Mesenchymal stem cell (in vitro differentiated cells and primary cell): ENCODE measurements at regions not wholly inside any gene's neighbourhood (a gene's known extent, or its start where the extent isn't known, plus 50 kb on each side); places are given as distances from the start of the nearest gene placed in this dataset.

ENCODE experiments used
- DNase-seq: peaks from one replicate; pipeline ENCODE4 v3.0.0-alpha.2; 2013
- H2AFZ ChIP-seq: one replicate; pipeline ENCODE4 v1.6.1; 2013; ENCODE audit warnings: low read depth, mild to moderate bottlenecking, control low read depth, inconsistent platforms, low read length, moderate library complexity
- H2AK5ac ChIP-seq: 2 replicates; pipeline ENCODE4 v1.6.1; 2013; ENCODE audit warnings: low read length, moderate library complexity, mild to moderate bottlenecking, inconsistent platforms; ENCODE audit not compliant: severe bottlenecking
- H2BK120ac ChIP-seq: one replicate; pipeline ENCODE4 v1.6.1; 2013; ENCODE audit warnings: low read depth, mild to moderate bottlenecking, inconsistent platforms, low read length, moderate library complexity
- H2BK12ac ChIP-seq, 2 experiments: one replicate each; pipeline ENCODE4 v1.6.1; 2013; ENCODE audit warnings: inconsistent platforms in 2 of 2, low read length in 2 of 2, mild to moderate bottlenecking in 2 of 2, moderate library complexity in 2 of 2, control low read depth in 1 of 2
- H2BK15ac ChIP-seq: one replicate; pipeline ENCODE4 v1.6.1; 2013; ENCODE audit warnings: mild to moderate bottlenecking, low read depth, inconsistent platforms; ENCODE audit not compliant: poor library complexity, severe bottlenecking
- H2BK5ac ChIP-seq: 2 replicates; pipeline ENCODE4 v1.6.1; 2013; ENCODE audit warnings: low read depth, mild to moderate bottlenecking, low read length, control low read depth, inconsistent platforms; ENCODE audit not compliant: poor library complexity, severe bottlenecking
- H3K14ac ChIP-seq, 2 experiments: one replicate each; pipeline ENCODE4 v1.6.1; 2013; ENCODE audit warnings: inconsistent platforms in 2 of 2, low read length in 2 of 2, control low read depth in 1 of 2, mild to moderate bottlenecking in 1 of 2, moderate library complexity in 1 of 2
- H3K18ac ChIP-seq, 2 experiments: one replicate each; pipeline ENCODE4 v1.6.1; 2013; ENCODE audit warnings: inconsistent platforms in 2 of 2, low read length in 2 of 2, control low read depth in 1 of 2, low read depth in 1 of 2, mild to moderate bottlenecking in 1 of 2
- H3K23ac ChIP-seq, 2 experiments: one replicate each; pipeline ENCODE4 v1.6.1; 2013; ENCODE audit warnings: inconsistent platforms in 2 of 2, low read length in 2 of 2, mild to moderate bottlenecking in 2 of 2, moderate library complexity in 2 of 2, control low read depth in 1 of 2
- H3K27ac ChIP-seq: 2 replicates; pipeline ENCODE4 v1.5.1; 2013; ENCODE audit warnings: mild to moderate bottlenecking, moderate library complexity, low read length, control low read depth, inconsistent platforms; ENCODE audit not compliant: poor library complexity, severe bottlenecking
- H3K27me3 ChIP-seq, 2 experiments: 2 replicates each; pipeline versions ENCODE4 v1.6.1 to v1.7.0; 2013; ENCODE audit warnings: low read length in 2 of 2, mild to moderate bottlenecking in 2 of 2, moderate library complexity in 2 of 2, control low read depth in 1 of 2, inconsistent platforms in 1 of 2; ENCODE audit not compliant: control insufficient read depth in 1 of 2, insufficient read depth in 1 of 2
- H3K36me3 ChIP-seq, 2 experiments: 2 replicates each; pipeline versions ENCODE4 v1.6.1 to v1.7.0; 2013; ENCODE audit warnings: low read length in 2 of 2, control low read depth in 1 of 2, inconsistent platforms in 1 of 2, low read depth in 1 of 2, mild to moderate bottlenecking in 1 of 2; ENCODE audit not compliant: insufficient read depth in 2 of 2, control insufficient read depth in 1 of 2
- H3K4ac ChIP-seq, 2 experiments: one replicate each; pipeline ENCODE4 v1.6.1; 2013; ENCODE audit warnings: inconsistent platforms in 2 of 2, low read length in 2 of 2, mild to moderate bottlenecking in 2 of 2, moderate library complexity in 2 of 2, control low read depth in 1 of 2, low read depth in 1 of 2
- H3K4me1 ChIP-seq: 2 replicates; pipeline ENCODE4 v1.6.1; 2013; ENCODE audit warnings: low read depth, low read length, control low read depth; ENCODE audit not compliant: control insufficient read depth, insufficient read depth
- H3K4me2 ChIP-seq: 2 replicates; pipeline ENCODE4 v1.6.1; 2013; ENCODE audit warnings: low read length, mild to moderate bottlenecking, inconsistent platforms; ENCODE audit not compliant: poor library complexity, severe bottlenecking
- H3K4me3 ChIP-seq, 2 experiments: 2 replicates each; pipeline versions ENCODE4 v1.5.1 to v1.7.0; 2013; ENCODE audit warnings: low read length in 2 of 2, mild to moderate bottlenecking in 2 of 2, control low read depth in 1 of 2, low read depth in 1 of 2; ENCODE audit not compliant: insufficient read depth in 1 of 2
- H3K79me1 ChIP-seq: replicated peaks from 2 replicates; pipeline ENCODE4 v1.6.1; 2013; ENCODE audit warnings: mild to moderate bottlenecking, control low read depth, low read length, inconsistent platforms; ENCODE audit not compliant: poor library complexity, severe bottlenecking
- H3K9ac ChIP-seq: 2 replicates; pipeline ENCODE4 v1.7.0; 2013; ENCODE audit warnings: mild to moderate bottlenecking, low read length, moderate library complexity
- H3K9me3 ChIP-seq: 2 replicates; pipeline ENCODE4 v1.7.0; 2013; ENCODE audit warnings: mild to moderate bottlenecking, low read length; ENCODE audit not compliant: control insufficient read depth
- H4K8ac ChIP-seq: one replicate; pipeline ENCODE4 v1.6.1; 2013; ENCODE audit warnings: inconsistent platforms, mild to moderate bottlenecking, low read length, moderate library complexity
- H4K91ac ChIP-seq: one replicate; pipeline ENCODE4 v1.6.1; 2013; ENCODE audit warnings: mild to moderate bottlenecking, low read length, inconsistent platforms
- WGBS: methylation state at CpG from one replicate; pipeline ENCODE4 v1.1.7; 2013; ENCODE audit warnings: mixed read lengths; 5-methylcytosine and 5-hydroxymethylcytosine counted together

GRCh38 chr4:10750714-10751113, 66.1 kb upstream of the CLNK start:
- no peak overlapping the region for H2AFZ ChIP-seq
- no peak overlapping the region for H2BK120ac ChIP-seq
- H3K18ac ChIP-seq: no peak overlapping the region
- no peak overlapping the region for H3K4me2 ChIP-seq
- H3K79me1 ChIP-seq: no peaks in the 10 kb centered on the region
- H3K27ac ChIP-seq: no peak overlapping the region
- H3K9me3 ChIP-seq: no peaks in the 10 kb centered on the region
- no peak for DNase-seq
- H3K36me3 ChIP-seq: no peaks in the 10 kb centered on the region
- 97% methylated on average over 5 of the region's 5 CpGs for WGBS
- H2AK5ac ChIP-seq: no peak overlapping the region
- H3K4ac ChIP-seq: no peak overlapping the region
- no peak overlapping the region for H2BK5ac ChIP-seq
- H3K27me3 ChIP-seq: no peaks in the 10 kb centered on the region
- no peak overlapping the region for H4K8ac ChIP-seq
- peaks cover 4% of the 10 kb centered on the region for H3K4me1 ChIP-seq
- H2BK15ac ChIP-seq: no peak overlapping the region
- H2BK12ac ChIP-seq: no peak overlapping the region
- no peak overlapping the region for H4K91ac ChIP-seq
- H3K4me3 ChIP-seq: no peak overlapping the region
- H3K14ac ChIP-seq: no peak overlapping the region
- no peak overlapping the region for H3K23ac ChIP-seq
- peak overlapping the region; percentile 25 for H3K9ac ChIP-seq

GRCh38 chr4:10747186-10747585, 62.6 kb upstream of the CLNK start:
- Histone ChIP-seq H3K4ac (no peak overlapping the region), H2BK15ac (no peak overlapping the region), H2BK12ac (no peak overlapping the region), H3K4me2 (no peak overlapping the region), H3K4me1 (peaks cover 3% of the 10 kb centered on the region), H4K91ac (no peak overlapping the region), H3K23ac (no peak overlapping the region), H3K36me3 (no peaks in the 10 kb centered on the region), H3K18ac (peak overlapping the region; percentile 57 to 60), H2BK120ac (no peak overlapping the region), H2BK5ac (no peak overlapping the region), H3K14ac (no peak overlapping the region), H3K27me3 (no peaks in the 10 kb centered on the region), H4K8ac (no peak overlapping the region), H2AK5ac (peak overlapping the region; percentile 91), H3K9ac (no peak overlapping the region), H3K9me3 (no peaks in the 10 kb centered on the region), H3K79me1 (no peaks in the 10 kb centered on the region), H3K4me3 (no peak overlapping the region), H3K27ac (peak overlapping the region; percentile 83), H2AFZ (no peak overlapping the region)
- WGBS: 77% methylated on average over 5 of the region's 5 CpGs
- no peak for DNase-seq

- Histone ChIP-seq H3K4ac (peak overlapping the region in 1 of 2 experiments; percentile 28), H3K23ac (no peak overlapping the region), H3K18ac (peak overlapping the region; percentile 57 to 60), H3K4me2 (no peak overlapping the region), H2AFZ (no peak overlapping the region), H3K36me3 (no peaks in the 10 kb centered on the region), H3K27ac (peak overlapping the region; percentile 83), H3K4me3 (no peak overlapping the region), H2BK15ac (no peak overlapping the region), H4K8ac (no peak overlapping the region), H3K9ac (no peak overlapping the region), H3K79me1 (no peaks in the 10 kb centered on the region), H3K9me3 (no peaks in the 10 kb centered on the region), H3K4me1 (peaks cover 3% of the 10 kb centered on the region), H2BK120ac (no peak overlapping the region), H3K14ac (no peak overlapping the region), H2BK12ac (no peak overlapping the region), H3K27me3 (no peaks in the 10 kb centered on the region), H2BK5ac (no peak overlapping the region), H4K91ac (no peak overlapping the region), H2AK5ac (peak overlapping the region; percentile 91)
- peak; percentile 63 for DNase-seq
- WGBS: 43% methylated on average over 2 of the region's 3 CpGs
Observed at GRCh38 chr4:10746371-10747171, 62.0 kb upstream of the CLNK start.

- Histone ChIP-seq H2BK120ac (no peak overlapping the region), H3K23ac (no peak overlapping the region), H3K9ac (no peak overlapping the region), H3K4me1 (peaks cover 4% of the 10 kb centered on the region), H3K36me3 (no peaks in the 10 kb centered on the region), H3K4me3 (no peak overlapping the region), H3K9me3 (no peaks in the 10 kb centered on the region), H3K14ac (no peak overlapping the region), H2BK5ac (no peak overlapping the region), H2BK12ac (no peak overlapping the region), H2BK15ac (no peak overlapping the region), H4K8ac (no peak overlapping the region), H4K91ac (no peak overlapping the region), H3K79me1 (no peaks in the 10 kb centered on the region), H3K27ac (no peak overlapping the region), H3K4me2 (no peak overlapping the region), H2AFZ (no peak overlapping the region), H3K18ac (no peak overlapping the region), H2AK5ac (no peak overlapping the region), H3K4ac (no peak overlapping the region), H3K27me3 (no peaks in the 10 kb centered on the region)
- WGBS: 91% methylated on average over 2 of the region's 3 CpGs
- DNase-seq: no peak
Observed at GRCh38 chr4:10743357-10743756, 58.8 kb upstream of the CLNK start.
